ENCODE measurements at regions not wholly inside any gene's neighbourhood (a gene's known extent, or its start where the extent isn't known, plus 50 kb on each side); places are given as distances from the start of the nearest gene placed in this dataset.
A peak's percentile ranks its signal among the peaks of the same experiment; 100 is the strongest.
"Not testable (repeated sequence)": the region's sequence is repeated elsewhere in the genome, so short reads cannot be mapped to it uniquely, and the experiment has no call there.

DNA sequence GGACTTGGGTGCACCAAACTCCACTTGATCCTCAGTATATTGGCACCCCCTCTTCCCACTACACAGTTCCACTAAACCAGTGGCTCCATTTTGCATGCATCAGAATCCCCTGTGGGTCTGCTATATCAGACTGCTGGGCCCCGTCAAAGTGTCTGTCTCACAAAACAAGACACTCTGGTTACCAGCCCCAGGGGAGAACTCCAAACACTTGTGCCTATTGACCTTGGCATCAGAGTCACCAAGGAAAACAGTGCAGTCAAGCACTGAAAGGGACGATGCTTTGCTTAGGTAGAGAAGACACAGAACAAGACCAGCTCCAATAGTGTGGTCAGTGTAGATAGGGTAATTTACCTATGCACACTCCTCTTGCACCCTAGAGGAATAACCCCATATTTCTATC lies 205.8 kb upstream of the RAI14 start:
- no peak for DNase-seq

DNA sequence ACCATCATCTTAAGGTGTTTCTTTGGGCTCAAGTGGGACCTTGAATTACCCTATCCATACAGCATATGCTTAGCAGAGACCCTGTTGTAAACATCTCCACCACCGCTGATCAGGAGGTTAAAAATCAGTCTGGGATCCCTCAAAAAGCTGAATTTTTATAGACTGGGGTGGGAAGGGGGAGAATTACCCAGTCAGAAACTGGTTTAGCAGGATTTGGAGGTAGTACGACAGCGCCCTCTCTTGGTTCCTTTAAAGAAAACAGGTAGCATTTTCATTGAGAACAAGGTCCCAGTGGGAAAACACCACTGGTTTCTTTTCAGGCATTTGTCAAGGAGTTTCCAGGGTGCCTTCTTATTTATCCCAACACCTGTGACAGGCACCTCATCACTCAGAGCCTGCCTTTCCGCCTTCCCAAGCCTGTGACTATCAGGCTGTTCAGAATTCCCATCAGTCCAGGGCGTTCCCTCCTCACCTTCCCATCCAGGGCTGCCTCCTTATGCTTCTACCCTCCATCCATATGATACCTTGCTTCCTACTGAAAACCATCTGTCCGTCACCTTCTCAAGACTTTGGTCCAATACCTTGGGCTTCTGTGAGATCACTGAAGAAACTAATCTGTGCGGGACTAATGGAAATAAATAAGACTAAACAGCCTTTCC lies 203.8 kb upstream of the RAI14 start:
- no peak for DNase-seq

DNA sequence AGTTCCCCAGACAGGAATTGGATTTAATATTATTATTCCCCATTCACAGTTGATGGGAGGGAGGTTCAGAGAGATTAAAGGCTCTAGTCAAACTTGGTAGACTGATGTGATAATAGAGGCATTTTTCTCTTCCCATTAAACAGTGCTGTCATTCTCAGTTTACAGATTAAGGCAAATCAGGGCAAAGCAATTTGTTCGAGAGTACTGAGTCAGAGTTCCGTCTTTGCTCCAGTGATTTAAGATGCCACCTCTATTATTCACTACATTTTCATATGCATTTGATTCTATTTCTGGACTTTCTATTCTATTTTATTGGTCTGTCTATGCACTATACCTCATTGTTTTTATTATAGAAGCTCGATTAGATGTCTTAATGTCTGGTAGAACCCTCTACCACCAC lies 201.0 kb upstream of the RAI14 start:
- no peak for DNase-seq

DNA sequence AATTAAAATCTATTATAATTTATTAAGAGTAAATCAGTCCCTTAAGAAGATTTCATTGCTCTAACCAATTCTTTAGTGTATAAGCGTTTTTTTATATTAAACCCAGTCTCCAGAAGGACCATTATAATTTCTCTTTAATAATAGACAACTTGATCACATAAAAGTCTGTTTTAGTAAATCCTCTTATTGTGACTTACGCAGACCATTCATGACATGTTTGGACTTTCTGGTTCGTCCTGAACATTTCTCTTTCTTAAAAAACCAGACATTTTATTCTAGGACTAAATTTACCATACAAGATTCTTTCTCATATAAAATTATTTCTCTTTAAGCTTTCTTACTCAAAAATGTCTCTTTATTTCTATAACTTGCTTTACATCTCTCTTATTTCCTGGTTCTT lies 196.2 kb upstream of the RAI14 start:
- no peak for DNase-seq

DNA sequence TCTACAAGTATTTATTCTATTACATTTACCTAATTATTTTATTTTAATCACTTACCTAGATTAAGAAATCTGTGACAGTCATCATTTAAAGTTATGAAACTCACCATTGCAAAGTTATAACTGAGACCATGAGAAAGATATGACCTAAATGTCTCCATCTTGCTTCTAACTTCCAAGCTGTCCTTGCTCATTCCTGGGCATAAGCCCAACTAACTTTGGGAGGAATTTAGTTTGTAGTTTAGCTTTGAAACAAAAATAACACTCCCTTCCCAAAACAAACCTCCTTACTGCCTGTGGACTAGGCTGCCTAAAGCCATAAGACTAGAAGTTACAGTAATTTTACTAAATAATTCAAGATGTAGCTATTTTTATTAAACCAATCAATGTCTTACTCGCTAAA lies 195.6 kb upstream of the RAI14 start:
- DNase-seq, result no peak

DNA sequence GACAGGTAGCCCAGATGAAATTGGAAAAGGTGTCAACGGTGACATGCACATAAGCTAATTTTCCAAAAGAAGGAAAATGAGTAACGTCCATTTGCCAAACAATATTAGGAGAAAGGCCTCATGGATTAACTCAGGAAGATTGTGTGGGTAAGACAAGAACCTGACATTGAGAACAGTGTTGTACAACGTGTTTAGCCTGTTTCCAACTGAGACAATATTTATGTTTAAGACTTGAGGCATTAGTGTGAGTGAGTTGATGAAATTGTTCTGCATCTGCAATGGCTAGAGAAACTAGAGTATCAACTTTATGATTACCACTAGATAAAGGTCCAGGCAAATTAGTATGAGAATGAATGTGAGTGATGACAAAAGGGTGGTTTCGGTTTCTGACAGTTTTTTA lies 191.3 kb upstream of the RAI14 start:
- no peak for DNase-seq

DNA sequence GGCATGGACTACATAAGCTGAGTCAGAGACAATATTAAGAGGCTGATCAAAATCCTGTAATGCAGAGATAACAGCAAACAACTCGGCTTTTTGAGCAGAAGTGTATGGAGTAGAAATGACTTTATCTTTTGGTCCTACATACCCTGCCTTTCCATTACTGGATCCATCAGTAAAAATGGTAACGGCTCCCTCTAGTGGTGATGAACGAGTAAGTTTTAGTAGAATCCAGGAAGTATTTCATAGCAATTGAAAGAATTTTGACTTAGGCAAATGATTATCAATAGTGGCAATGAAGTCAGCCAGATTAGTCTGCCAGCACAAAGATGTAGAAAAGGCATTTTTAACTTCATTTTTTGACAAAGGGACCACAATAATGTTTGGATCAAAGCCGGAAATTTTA lies 190.8 kb upstream of the RAI14 start:
- peak; percentile 68 for DNase-seq

DNA sequence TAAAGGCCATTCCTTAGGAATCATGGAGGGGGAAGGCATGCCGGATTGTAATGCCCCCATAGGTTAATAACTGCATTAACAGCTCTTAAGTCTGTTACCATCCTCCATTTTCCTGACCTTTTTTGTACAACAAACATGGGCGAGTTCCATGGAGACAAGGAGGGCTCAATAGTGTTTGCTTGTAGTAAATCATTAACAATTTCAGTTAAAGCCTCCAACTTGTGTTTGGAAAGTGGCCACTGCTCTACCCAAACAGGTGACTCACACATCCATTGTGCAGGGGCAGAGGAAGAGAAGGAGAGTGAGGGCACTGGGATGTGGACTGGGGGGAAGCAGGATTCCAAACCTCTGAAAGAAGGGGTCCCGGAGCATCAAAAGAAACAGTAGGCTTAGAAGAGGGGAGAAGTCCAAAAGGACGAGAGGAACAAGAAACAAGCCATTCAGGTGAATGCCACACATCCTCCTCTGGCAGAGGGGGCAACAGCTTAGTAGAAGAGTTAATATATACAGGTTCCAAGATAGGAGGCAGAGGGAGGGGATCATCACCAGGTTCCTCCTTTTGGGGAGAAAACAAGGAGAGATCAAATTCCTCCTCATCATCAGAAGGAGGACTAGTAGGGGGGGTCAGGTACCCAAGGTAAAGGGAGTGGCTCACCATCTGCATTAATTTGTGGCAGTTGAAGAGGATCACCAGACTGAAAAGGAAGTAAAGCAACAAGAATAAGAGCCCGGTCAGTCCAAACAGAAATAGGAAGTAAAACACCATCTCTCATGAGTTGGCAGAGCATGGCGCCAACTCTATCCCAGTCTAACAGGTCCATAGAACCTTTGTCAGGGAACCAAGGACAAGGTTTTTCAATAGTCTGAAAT lies 189.4 kb upstream of the RAI14 start:
- not testable (repeated sequence) for DNase-seq

DNA sequence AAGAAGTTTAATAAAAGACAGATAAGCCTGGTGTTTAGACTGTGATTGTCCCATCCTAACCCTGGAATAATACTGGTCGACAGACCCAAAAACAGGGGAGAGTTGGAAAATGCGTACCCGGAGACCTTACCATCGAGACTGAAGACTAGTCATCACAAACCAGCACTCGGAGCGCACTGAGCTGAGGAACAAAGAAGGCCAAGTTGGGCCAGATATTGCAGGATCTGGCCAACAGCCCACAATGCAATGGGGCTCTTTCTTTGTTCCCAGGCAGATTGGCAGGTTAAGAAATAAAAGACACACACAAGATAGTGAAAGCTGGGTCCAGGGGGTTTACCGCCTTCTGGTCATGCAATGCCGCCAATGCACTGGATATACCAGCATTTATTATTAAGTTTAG lies 188.7 kb upstream of the RAI14 start:
- no peak for DNase-seq

DNA sequence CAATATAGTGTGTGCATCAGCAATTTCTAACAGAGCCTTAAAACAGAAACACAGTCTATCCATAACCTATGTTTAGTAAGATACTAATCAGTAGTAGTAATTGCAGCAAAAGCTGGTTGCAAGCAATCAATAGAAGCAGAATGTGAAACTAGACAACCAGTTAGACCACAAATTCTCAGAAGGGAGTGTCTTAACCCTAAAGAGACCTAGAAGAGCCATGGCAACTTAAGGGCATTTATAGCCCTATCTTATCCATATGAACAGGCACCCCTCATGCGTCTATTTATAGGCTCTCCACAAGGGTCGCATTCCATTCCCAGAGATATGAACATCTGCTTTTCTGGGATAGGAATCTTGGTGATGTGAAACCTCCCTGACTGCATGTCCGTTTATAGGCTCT lies 188.1 kb upstream of the RAI14 start:
- not testable (repeated sequence) for DNase-seq

DNA sequence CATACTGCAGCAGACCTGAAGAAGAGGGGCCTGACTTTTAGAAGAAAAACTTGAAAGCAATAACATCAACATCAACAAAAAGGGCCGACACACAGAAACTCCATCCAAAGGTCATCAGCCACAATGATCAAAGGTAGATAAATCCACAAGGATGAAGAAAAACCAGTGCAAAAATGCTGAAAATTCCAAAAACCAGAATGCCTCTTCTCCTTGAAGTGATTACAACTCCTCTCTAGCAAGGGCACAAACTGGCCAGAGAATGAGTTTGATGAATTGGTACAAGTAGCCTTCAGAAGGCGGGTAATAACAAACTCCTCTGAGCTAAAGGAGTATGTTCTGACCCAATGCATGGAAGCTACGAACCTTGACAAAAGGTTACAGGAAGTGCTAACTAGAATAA lies 186.2 kb upstream of the RAI14 start:
- DNase-seq, result no peak

DNA sequence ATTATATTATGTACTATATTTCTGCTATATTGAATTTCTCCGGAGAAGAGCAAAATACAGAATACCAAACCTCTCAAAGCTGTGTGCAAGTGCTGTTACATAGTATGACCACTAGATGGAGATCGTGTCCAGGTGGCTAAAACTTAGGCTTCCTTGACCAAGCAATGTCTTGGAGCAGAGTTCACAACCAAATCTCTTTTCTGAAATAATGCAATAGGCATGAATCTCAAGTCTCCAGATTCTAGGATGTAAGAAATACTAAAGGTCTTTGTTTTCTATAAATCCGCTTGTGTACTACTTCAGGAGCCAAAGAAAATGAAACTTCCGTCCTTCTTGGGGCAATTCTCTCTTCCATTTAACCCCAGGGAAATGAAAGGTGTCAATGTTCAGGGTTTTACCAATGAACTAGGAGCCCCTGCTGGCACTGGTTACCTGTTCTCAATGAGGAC lies 181.5 kb upstream of the RAI14 start:
- peak; percentile 40 for DNase-seq

DNA sequence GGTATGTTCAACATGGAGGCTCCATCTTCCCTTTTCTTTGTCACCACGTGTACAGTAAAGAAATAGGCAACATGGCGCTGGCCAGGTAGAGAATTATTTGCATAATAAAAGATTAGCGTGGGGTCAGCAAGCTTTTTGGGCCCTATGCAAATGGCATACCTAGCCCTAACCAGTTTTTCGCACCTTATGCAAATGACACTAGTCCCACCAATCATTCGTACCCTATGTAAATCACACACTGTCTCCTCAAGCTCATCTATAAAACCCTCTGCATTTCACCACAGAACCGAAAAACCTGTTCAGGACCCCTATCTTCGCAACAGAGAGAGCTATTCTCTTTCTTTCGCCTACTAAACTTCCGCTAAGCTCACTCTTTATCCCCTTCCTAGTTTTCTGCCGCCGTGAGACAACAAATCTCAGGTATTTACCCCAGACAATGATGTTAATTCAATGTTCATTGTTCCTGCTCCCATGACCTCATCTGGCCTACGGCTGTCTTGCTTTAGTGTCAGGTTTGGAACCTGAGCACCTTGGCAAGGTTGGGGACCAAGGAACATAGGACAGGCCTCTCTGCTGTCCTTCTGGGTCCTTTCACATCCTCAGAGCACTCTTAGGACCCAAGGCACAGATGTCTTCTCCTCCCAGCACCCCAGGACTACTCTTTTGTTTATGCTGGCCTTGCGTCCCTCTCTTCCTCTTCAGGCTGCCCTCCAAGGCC lies 180.7 kb upstream of the RAI14 start:
- no peak for DNase-seq

DNA sequence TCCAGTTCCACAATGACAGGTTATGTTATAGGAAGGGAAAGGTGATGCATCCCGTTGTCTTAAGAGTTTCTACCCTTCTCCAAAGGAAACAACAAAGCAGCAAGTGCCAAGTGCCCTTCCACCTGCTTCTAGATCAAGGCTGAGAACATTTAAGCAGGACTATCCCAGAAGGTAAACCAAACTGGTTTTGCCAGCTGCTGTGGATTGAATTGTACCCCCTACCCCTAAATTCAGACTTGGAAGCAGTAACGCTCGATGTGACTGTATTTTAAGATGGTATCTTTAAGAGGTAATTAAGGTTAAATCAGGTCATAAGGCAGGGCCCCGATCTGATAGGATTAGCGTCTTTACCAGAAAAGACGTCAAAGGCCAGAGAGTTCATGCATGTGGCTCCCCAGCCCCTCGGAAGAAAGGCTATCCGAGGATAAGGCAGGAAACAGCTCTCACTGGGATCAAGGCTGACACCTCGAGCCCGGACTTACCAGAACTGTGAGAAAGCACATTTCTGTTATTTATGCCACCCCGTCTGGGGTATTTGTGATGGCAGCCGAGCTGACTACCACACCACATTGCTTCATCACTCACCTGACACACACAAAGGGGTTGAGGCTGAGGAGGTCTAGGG lies 179.1 kb upstream of the RAI14 start:
- DNase-seq, result no peak

DNA sequence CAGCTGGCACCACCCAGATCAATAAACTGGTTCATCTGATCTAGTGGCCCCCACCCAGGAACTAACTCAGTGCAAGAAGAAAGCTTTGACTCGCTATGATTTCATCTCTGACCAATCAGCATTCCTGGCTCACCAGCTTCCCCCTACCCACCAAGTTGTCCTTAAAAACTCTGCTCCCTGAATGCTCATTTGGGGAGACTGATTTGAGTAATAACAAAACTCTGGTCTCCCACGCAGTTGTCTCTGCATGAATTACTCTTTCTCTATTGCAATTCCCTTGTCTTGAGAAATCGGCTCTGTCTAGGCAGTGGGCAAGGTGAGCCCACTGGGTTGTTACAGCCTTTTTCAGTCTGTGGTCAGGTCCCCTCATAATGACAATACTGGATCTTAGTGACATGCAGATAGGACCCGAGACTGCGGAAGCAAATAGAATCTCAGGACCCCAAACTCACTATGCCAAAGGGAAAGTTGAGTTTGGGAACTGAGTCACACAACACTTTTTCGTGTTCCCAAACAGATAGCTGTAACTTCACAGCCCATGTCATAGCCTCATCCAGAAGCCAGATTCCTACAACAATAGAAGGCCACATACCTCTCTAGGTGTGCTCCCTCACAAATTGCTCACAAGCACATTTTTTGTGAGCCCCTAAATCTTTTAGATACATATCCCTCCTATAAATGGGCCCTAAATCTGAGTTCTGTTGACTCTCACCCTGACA lies 175.2 kb upstream of the RAI14 start:
- no peak for DNase-seq

DNA sequence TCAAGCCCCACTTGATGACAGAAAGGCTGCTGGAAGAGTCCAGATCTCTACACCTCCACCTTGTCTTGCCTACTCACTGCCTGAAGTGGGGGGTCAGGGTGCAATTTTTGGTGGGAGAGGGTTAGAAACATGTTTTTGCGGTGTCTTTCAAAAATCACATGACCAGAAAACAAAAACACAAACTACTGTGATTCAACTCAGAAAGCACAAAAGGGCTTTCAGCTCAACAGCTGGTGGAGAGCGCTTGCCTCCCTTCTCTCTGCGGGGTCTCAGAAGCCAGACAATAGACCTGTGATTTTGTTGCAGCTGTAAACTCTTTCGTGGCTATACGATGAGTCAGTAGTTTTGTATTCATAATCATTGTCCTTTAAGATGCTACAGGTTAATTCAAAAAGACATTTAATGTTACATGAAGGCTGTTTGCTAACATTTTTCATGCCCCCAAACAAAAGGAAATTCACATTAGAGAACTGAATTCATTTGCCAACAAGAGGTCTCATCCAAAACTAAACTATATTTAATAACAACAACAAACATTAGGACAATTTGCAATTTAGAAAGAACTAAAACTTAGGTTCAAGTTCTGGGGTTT lies 172.6 kb upstream of the RAI14 start:
- no peak for DNase-seq

DNA sequence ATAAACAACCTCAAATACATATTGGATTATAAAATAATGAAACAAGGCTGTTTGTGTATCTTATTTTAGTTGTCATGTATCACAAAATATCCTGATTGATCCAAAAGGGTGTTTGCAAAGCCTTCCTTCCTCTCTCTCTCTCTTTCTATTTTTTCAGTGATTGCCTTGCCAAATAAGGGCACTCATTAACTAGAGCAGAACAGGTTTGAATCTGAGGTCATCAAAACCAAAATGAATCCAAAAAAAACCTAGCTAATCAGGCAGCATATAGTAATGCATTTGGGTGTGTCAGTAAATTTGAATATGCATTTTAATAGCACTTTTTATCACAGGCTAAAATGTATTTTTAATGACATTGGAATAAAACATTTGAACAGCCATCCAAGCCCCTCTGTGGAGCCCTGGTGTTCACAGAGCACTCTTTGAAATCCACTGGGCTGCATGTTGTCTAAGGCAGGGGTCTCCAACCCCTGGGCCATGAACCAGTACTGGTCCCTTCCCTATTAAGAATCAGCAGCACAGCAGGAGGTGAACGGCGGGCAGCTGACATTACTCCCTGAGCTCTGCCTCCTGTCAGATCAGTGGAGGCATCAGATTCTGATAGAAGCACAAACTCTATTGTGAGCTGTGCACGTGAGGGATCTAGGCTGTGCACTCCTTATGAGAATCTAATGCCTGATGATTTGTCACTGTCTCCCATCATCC lies 171.8 kb upstream of the RAI14 start:
- no peak for DNase-seq

DNA sequence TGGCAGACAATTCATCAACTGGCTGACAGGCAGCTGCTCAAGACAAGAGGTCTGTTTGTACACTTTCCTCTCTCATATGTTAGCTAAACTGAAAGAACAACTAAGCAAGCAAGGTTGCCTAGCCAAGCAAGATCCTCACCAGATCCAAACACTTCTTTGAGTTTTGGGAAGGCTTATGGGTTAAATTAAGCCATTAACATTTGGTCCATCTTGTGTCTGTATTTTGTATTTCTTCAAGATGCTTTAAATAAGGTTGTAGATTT lies 170.4 kb upstream of the RAI14 start:
- DNase-seq, result no peak

DNA sequence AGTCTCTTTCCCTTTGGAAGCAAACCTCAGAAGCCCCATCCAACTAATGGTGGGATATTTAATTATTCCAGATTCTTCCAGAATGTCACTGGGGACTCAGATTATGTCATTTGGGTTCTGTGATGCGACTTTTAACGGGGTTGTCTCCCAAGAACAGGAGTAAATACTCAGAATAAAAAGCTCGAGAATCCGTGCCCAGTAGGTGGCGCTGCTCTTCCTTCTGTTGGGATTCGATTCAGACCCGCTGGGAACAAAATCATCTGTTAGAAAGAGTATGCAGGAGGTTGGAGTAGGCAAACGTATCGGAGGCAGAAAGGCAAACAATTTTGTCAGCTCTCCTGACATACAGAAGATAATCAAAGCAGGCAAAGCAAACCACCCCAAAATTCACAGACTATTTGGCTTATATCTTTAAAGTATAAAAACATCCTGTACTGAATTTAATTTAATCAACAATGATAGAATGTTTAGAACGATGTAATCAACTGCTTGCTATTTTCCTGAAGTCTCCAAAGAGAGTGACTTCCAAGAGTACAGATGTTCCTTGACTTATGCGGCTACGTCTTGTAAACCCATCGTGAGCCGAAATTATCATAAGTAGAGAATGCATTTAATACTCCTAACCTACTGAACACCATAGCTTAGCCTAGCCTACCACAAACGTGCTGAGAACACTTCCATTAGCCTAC lies 169.8 kb upstream of the RAI14 start:
- DNase-seq, result peak; percentile 56

DNA sequence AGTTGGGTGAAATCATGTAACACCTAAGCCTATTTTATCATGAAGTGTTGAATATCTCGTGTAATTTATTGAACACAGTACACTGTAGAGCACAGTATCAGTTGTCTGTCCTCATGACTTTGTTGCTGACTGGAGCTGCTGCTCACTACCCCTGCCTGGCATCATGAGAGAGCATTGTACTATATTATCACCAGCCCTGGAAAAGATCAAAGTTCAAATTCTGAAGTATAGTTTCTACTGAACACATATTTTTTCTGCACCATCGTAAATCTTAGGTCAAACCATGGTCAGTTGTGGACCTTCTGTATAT lies 169.3 kb upstream of the RAI14 start:
- no peak for DNase-seq

DNA sequence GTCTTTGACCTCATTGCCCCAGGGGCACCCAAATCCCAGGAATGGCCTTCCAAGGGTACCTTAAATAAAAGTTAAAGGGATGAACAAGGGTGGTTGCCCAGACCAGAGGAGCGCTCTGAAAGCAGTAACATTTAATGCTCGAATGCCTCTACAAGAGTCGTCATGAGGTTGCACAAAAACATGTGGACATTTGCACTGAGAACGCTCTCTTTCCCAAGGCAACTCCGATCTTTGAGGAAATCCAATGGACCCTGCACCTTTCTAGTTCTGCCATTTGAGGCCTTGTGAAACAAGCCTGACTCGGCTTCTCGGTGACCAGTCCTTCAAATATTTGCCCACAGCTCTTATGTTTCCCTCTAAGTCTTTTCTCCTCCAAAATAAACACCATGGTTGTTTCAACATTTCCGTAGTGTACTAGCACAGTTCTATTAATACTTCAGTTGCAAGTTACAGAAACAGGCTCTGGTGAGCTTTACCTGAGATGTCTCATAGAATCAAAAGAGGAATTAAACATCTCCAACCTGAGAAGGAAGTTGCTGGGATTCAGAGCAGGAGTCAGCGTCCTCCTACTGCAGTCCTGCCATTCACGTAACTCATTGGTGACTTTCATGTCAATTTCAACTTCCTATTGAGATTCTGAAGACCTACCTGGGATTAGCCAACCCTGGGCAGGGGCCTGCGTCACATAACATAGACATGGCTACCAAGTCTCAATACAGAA lies 168.8 kb upstream of the RAI14 start:
- no peak for DNase-seq
